ENCODE measurements at regions not wholly inside any gene's neighbourhood (a gene's known extent, or its start where the extent isn't known, plus 50 kb on each side); places are given as distances from the start of the nearest gene placed in this dataset.
"Not testable (repeated sequence)": the region's sequence is repeated elsewhere in the genome, so short reads cannot be mapped to it uniquely, and the experiment has no call there.

DNA sequence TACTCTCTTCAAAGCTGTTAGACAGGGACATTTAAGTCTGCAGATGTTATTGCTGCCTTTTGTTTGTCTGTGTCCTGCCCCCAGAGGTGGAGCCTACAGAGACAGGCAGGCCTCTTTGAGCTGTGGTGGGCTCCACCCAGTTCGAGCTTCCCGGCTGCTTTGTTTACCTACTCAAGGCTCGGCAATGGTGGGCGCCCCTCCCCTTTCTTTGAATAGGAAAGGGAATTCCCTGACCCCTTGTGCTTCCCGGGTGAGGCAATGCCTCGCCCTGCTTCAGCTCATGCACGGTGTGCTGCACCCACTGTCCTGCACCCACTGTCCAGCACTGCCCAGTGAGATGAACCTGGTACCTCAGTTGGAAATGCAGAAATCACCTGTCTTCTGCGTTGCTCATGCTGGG is 435.8 kb upstream of the GRIN3A start:
- TF ChIP-seq, protein P1, sequence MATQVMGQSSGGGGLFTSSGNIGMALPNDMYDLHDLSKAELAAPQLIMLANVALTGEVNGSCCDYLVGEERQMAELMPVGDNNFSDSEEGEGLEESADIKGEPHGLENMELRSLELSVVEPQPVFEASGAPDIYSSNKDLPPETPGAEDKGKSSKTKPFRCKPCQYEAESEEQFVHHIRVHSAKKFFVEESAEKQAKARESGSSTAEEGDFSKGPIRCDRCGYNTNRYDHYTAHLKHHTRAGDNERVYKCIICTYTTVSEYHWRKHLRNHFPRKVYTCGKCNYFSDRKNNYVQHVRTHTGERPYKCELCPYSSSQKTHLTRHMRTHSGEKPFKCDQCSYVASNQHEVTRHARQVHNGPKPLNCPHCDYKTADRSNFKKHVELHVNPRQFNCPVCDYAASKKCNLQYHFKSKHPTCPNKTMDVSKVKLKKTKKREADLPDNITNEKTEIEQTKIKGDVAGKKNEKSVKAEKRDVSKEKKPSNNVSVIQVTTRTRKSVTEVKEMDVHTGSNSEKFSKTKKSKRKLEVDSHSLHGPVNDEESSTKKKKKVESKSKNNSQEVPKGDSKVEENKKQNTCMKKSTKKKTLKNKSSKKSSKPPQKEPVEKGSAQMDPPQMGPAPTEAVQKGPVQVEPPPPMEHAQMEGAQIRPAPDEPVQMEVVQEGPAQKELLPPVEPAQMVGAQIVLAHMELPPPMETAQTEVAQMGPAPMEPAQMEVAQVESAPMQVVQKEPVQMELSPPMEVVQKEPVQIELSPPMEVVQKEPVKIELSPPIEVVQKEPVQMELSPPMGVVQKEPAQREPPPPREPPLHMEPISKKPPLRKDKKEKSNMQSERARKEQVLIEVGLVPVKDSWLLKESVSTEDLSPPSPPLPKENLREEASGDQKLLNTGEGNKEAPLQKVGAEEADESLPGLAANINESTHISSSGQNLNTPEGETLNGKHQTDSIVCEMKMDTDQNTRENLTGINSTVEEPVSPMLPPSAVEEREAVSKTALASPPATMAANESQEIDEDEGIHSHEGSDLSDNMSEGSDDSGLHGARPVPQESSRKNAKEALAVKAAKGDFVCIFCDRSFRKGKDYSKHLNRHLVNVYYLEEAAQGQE (IDR thresholded peaks at IDR 0.05) = not testable (repeated sequence)
- TF ChIP-seq, protein P2, sequence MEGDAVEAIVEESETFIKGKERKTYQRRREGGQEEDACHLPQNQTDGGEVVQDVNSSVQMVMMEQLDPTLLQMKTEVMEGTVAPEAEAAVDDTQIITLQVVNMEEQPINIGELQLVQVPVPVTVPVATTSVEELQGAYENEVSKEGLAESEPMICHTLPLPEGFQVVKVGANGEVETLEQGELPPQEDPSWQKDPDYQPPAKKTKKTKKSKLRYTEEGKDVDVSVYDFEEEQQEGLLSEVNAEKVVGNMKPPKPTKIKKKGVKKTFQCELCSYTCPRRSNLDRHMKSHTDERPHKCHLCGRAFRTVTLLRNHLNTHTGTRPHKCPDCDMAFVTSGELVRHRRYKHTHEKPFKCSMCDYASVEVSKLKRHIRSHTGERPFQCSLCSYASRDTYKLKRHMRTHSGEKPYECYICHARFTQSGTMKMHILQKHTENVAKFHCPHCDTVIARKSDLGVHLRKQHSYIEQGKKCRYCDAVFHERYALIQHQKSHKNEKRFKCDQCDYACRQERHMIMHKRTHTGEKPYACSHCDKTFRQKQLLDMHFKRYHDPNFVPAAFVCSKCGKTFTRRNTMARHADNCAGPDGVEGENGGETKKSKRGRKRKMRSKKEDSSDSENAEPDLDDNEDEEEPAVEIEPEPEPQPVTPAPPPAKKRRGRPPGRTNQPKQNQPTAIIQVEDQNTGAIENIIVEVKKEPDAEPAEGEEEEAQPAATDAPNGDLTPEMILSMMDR (IDR thresholded peaks at IDR 0.05; ENCODE audit: low read depth, low read length, missing input control) = not testable (repeated sequence)
- not testable (repeated sequence) for TF ChIP-seq YY1 (IDR thresholded peaks at IDR 0.05); TAF1 (conservative IDR thresholded peaks at IDR 0.05); HNF4A (conservative IDR thresholded peaks at IDR 0.05); JUND (IDR thresholded peaks at IDR 0.05); FOXA1 (IDR thresholded peaks at IDR 0.05); SP1 (IDR thresholded peaks at IDR 0.05); NR2F2 (IDR thresholded peaks at IDR 0.05); GABPA (IDR thresholded peaks at IDR 0.05 in 1 of 2, conservative IDR thresholded peaks at IDR 0.05 in 1 of 2); RAD21 (IDR thresholded peaks at IDR 0.05); EGR1 (IDR thresholded peaks at IDR 0.05; ENCODE audit: low read depth in 2 of 2)
- TF ChIP-seq, protein P3, sequence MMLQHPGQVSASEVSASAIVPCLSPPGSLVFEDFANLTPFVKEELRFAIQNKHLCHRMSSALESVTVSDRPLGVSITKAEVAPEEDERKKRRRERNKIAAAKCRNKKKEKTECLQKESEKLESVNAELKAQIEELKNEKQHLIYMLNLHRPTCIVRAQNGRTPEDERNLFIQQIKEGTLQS (IDR thresholded peaks at IDR 0.05) = not testable (repeated sequence)

Measured in liver (tissue), 3 donors.